ENCODE measurements at regions not wholly inside any gene's neighbourhood (a gene's known extent, or its start where the extent isn't known, plus 50 kb on each side); places are given as distances from the start of the nearest gene placed in this dataset.

GRCh38 chr9:22535780-22536179 is 89.2 kb downstream of the DMRTA1 start:
- no peak overlapping the region for H3K27ac ChIP-seq (ENCODE audit: low read depth, low read length)
- no peak overlapping the region for H3K4me3 ChIP-seq (ENCODE audit: low read length)
- CTCF ChIA-PET = no interaction called here
- Mint-ChIP-seq H3K27me3 (peaks cover 0 to 5% (median 0%) of the 10 kb centered on the region in 5 donors), H3K4me3 (no peak overlapping the region), H3K9me3 (peaks cover 0 to 13% (median 4%) of the 10 kb centered on the region in 11 donors), H3K4me1 (no peaks in the 10 kb centered on the region), H3K27ac (no peak overlapping the region), H3K36me3 (no peaks in the 10 kb centered on the region)
- POLR2A ChIA-PET = no interaction called here
- no peaks in the 10 kb centered on the region for H3K4me1 ChIP-seq (ENCODE audit: control insufficient read depth in 2 of 2, insufficient read depth in 2 of 2, low read length in 2 of 2)
- DNase-seq = no peak
- H3K27me3 ChIP-seq (ENCODE audit: control insufficient read depth in 2 of 2, insufficient read depth in 2 of 2, low read length in 2 of 2) = no peaks in the 10 kb centered on the region
- no peaks in the 10 kb centered on the region for H3K36me3 ChIP-seq (ENCODE audit: control insufficient read depth in 2 of 3, insufficient read depth in 3 of 3, low read length in 3 of 3)
- no peak for ATAC-seq
- intact Hi-C loops (cut with micrococcal nuclease) = no loop called here
- H3K9me3 ChIP-seq (ENCODE audit: control insufficient read depth in 2 of 3, low read length in 3 of 3) = no peaks in the 10 kb centered on the region

GRCh38 chr9:22537721-22538120 is 91.1 kb downstream of the DMRTA1 start:
- H3K27ac Mint-ChIP-seq = no peak overlapping the region
- H3K4me3 Mint-ChIP-seq = no peak overlapping the region
- Histone ChIP-seq H3K27me3 (ENCODE audit: control insufficient read depth in 2 of 2, insufficient read depth in 2 of 2, low read length in 2 of 2) (no peaks in the 10 kb centered on the region), H3K27ac (ENCODE audit: low read depth, low read length) (no peak overlapping the region), H3K9me3 (ENCODE audit: control insufficient read depth in 2 of 3, low read length in 3 of 3) (no peaks in the 10 kb centered on the region), H3K4me3 (ENCODE audit: low read length) (no peak overlapping the region), H3K4me1 (ENCODE audit: control insufficient read depth in 2 of 2, insufficient read depth in 2 of 2, low read length in 2 of 2) (no peaks in the 10 kb centered on the region), H3K36me3 (ENCODE audit: control insufficient read depth in 2 of 3, insufficient read depth in 3 of 3, low read length in 3 of 3) (no peaks in the 10 kb centered on the region)
- no peaks in the 10 kb centered on the region for H3K36me3 Mint-ChIP-seq
- H3K4me1 Mint-ChIP-seq = no peaks in the 10 kb centered on the region
- ATAC-seq = no peak
- intact Hi-C loops (cut with micrococcal nuclease) = no loop called here
- peaks cover 0 to 12% (median 4%) of the 10 kb centered on the region in 11 donors for H3K9me3 Mint-ChIP-seq
- DNase-seq = no peak
- no peaks in the 10 kb centered on the region for H3K27me3 Mint-ChIP-seq
- CTCF ChIA-PET = no interaction called here
- POLR2A ChIA-PET = no interaction called here

- POLR2A ChIA-PET = no interaction called here
- Mint-ChIP-seq H3K4me1 (no peaks in the 10 kb centered on the region), H3K27me3 (no peaks in the 10 kb centered on the region), H3K36me3 (no peaks in the 10 kb centered on the region), H3K4me3 (no peak overlapping the region), H3K27ac (no peak overlapping the region), H3K9me3 (peaks cover 0 to 6% (median 0%) of the 10 kb centered on the region in 11 donors)
- DNase-seq (no peak), ATAC-seq (no peak)
- H3K27me3 ChIP-seq (ENCODE audit: control insufficient read depth in 2 of 2, insufficient read depth in 2 of 2, low read length in 2 of 2) = no peaks in the 10 kb centered on the region
- intact Hi-C loops (cut with micrococcal nuclease) = no loop called here
- H3K4me3 ChIP-seq (ENCODE audit: low read length) = no peak overlapping the region
- H3K27ac ChIP-seq (ENCODE audit: low read depth, low read length) = no peak overlapping the region
- no peaks in the 10 kb centered on the region for H3K9me3 ChIP-seq (ENCODE audit: control insufficient read depth in 2 of 3, low read length in 3 of 3)
- H3K4me1 ChIP-seq (ENCODE audit: control insufficient read depth in 2 of 2, insufficient read depth in 2 of 2, low read length in 2 of 2) = no peaks in the 10 kb centered on the region
- no peaks in the 10 kb centered on the region for H3K36me3 ChIP-seq (ENCODE audit: control insufficient read depth in 2 of 3, insufficient read depth in 3 of 3, low read length in 3 of 3)
- CTCF ChIA-PET = no interaction called here
These were observed 102.0 kb downstream of the DMRTA1 start for GRCh38 chr9:22548625-22549024.

DNA sequence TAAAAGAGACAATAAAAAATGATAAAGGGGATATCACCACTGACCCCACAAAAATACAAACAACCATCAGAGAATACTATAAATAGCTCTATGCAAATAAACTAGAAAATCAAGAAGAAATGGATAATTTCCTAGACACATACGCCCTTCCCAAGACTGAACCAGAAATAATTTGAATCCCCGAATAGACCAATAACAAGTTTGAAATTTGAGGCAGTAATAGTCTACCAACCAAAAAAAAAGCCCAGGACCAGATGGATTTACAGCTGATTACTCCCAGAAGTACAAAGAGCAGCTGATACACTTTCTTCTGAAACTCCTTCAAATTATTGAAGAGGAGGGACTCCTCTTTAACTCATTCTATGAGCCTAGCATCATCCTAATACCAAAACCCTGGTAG is 128.1 kb downstream of the DMRTA1 start:
- Mint-ChIP-seq H3K4me1 (no peaks in the 10 kb centered on the region), H3K9me3 (peaks cover 6 to 66% (median 26%) of the 10 kb centered on the region in 11 donors), H3K36me3 (no peaks in the 10 kb centered on the region), H3K27me3 (no peaks in the 10 kb centered on the region), H3K27ac (no peak overlapping the region), H3K4me3 (no peak overlapping the region)
- Histone ChIP-seq H3K4me3 (ENCODE audit: low read length) (no peak overlapping the region), H3K27ac (ENCODE audit: low read depth, low read length) (no peak overlapping the region), H3K9me3 (ENCODE audit: control insufficient read depth in 2 of 3, low read length in 3 of 3) (no peaks in the 10 kb centered on the region), H3K4me1 (ENCODE audit: control insufficient read depth in 2 of 2, insufficient read depth in 2 of 2, low read length in 2 of 2) (no peaks in the 10 kb centered on the region), H3K36me3 (ENCODE audit: control insufficient read depth in 2 of 3, insufficient read depth in 3 of 3, low read length in 3 of 3) (no peaks in the 10 kb centered on the region), H3K27me3 (ENCODE audit: control insufficient read depth in 2 of 2, insufficient read depth in 2 of 2, low read length in 2 of 2) (no peaks in the 10 kb centered on the region)
- intact Hi-C loops (cut with micrococcal nuclease) = no loop called here
- ChIA-PET POLR2A (no interaction called here), CTCF (no interaction called here)
- no peak for DNase-seq
- no peak for ATAC-seq

- Mint-ChIP-seq H3K9me3 (peaks cover 2 to 47% (median 17%) of the 10 kb centered on the region in 11 donors), H3K27me3 (no peaks in the 10 kb centered on the region), H3K36me3 (no peaks in the 10 kb centered on the region), H3K4me3 (no peak overlapping the region), H3K27ac (no peak overlapping the region), H3K4me1 (no peaks in the 10 kb centered on the region)
- ATAC-seq (no peak), DNase-seq (no peak)
- ChIA-PET POLR2A (no interaction called here), CTCF (no interaction called here)
- Histone ChIP-seq H3K4me1 (ENCODE audit: control insufficient read depth in 2 of 2, insufficient read depth in 2 of 2, low read length in 2 of 2) (no peaks in the 10 kb centered on the region), H3K36me3 (ENCODE audit: control insufficient read depth in 2 of 3, insufficient read depth in 3 of 3, low read length in 3 of 3) (no peaks in the 10 kb centered on the region), H3K27me3 (ENCODE audit: control insufficient read depth in 2 of 2, insufficient read depth in 2 of 2, low read length in 2 of 2) (no peaks in the 10 kb centered on the region), H3K4me3 (ENCODE audit: low read length) (no peak overlapping the region), H3K27ac (ENCODE audit: low read depth, low read length) (no peak overlapping the region), H3K9me3 (ENCODE audit: control insufficient read depth in 2 of 3, low read length in 3 of 3) (no peaks in the 10 kb centered on the region)
- intact Hi-C loops (cut with micrococcal nuclease) = no loop called here
These were observed 134.2 kb downstream of the DMRTA1 start for GRCh38 chr9:22580788-22581187.

DNA sequence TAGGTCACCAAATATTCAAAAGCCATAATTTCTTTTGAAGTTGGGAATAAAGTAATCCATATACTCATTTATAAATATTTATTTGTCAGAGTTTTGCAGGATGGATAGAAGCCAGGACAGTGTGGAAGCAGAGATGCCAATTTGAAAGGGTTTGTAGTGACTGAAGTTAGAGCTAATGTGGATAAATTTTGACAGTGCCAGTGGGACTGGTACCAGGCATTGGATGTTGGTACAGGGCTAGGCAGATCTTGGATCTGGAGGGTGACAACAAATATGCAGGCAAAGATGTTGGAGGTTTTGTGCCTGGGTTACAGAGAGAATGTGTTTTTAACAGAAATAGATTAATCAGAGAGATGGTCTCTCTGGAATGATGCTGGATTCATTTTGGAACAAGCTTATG is 135.6 kb downstream of the DMRTA1 start:
- ChIA-PET POLR2A (no interaction called here), CTCF (no interaction called here)
- Histone ChIP-seq H3K27me3 (ENCODE audit: control insufficient read depth in 2 of 2, insufficient read depth in 2 of 2, low read length in 2 of 2) (no peaks in the 10 kb centered on the region), H3K4me1 (ENCODE audit: control insufficient read depth in 2 of 2, insufficient read depth in 2 of 2, low read length in 2 of 2) (no peaks in the 10 kb centered on the region), H3K9me3 (ENCODE audit: control insufficient read depth in 2 of 3, low read length in 3 of 3) (no peaks in the 10 kb centered on the region), H3K4me3 (ENCODE audit: low read length) (no peak overlapping the region), H3K36me3 (ENCODE audit: control insufficient read depth in 2 of 3, insufficient read depth in 3 of 3, low read length in 3 of 3) (no peaks in the 10 kb centered on the region), H3K27ac (ENCODE audit: low read depth, low read length) (no peak overlapping the region)
- H3K27me3 Mint-ChIP-seq = no peaks in the 10 kb centered on the region
- DNase-seq (no peak), ATAC-seq (no peak)
- no peaks in the 10 kb centered on the region for H3K36me3 Mint-ChIP-seq
- H3K27ac Mint-ChIP-seq = no peak overlapping the region
- H3K9me3 Mint-ChIP-seq = peaks cover 4 to 50% (median 14%) of the 10 kb centered on the region in 11 donors
- no peak overlapping the region for H3K4me3 Mint-ChIP-seq
- intact Hi-C loops (cut with micrococcal nuclease) = no loop called here
- no peaks in the 10 kb centered on the region for H3K4me1 Mint-ChIP-seq

DNA sequence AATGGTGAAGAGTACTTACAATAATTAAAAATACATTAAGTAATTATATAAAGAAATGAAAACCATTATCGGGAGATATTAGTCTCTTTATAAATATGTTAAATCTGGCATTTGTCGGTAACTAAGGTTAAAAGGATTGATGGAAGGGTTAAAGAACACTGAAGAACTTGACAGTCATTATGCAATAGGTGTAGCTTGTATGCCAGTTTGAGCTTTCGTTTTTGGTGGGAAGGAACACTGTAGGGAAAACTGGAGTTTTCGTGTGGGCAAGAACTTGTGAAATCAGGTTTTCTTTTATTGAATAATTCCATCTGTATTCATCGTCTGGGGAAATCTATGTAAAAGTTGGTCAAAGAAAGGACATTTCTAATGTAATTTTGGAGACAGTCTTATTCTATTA is 142.3 kb downstream of the DMRTA1 start:
- Histone ChIP-seq H3K27ac (ENCODE audit: low read depth, low read length) (no peak overlapping the region), H3K27me3 (ENCODE audit: control insufficient read depth in 2 of 2, insufficient read depth in 2 of 2, low read length in 2 of 2) (no peaks in the 10 kb centered on the region), H3K4me1 (ENCODE audit: control insufficient read depth in 2 of 2, insufficient read depth in 2 of 2, low read length in 2 of 2) (no peaks in the 10 kb centered on the region), H3K9me3 (ENCODE audit: control insufficient read depth in 2 of 3, low read length in 3 of 3) (no peaks in the 10 kb centered on the region), H3K36me3 (ENCODE audit: control insufficient read depth in 2 of 3, insufficient read depth in 3 of 3, low read length in 3 of 3) (no peaks in the 10 kb centered on the region), H3K4me3 (ENCODE audit: low read length) (no peak overlapping the region)
- Mint-ChIP-seq H3K9me3 (peaks cover 0 to 11% (median 1%) of the 10 kb centered on the region in 11 donors), H3K27ac (no peak overlapping the region), H3K36me3 (no peaks in the 10 kb centered on the region), H3K27me3 (no peaks in the 10 kb centered on the region), H3K4me3 (no peak overlapping the region), H3K4me1 (no peaks in the 10 kb centered on the region)
- DNase-seq (no peak), ATAC-seq (no peak)
- intact Hi-C loops (cut with micrococcal nuclease) = no loop called here
- POLR2A ChIA-PET = no interaction called here
- CTCF ChIA-PET = no interaction called here

Data from naive thymus-derived CD4-positive, alpha-beta T cell (primary cell).